PFSK-1 (cell line): ENCODE measurements at regions not wholly inside any gene's neighbourhood (a gene's known extent, or its start where the extent isn't known, plus 50 kb on each side); places are given as distances from the start of the nearest gene placed in this dataset.

Experiments used
- FOXP2 ChIP-seq: optimal IDR thresholded peaks from 2 replicates; pipeline ENCODE3; 2011; ENCODE audit warnings: borderline replicate concordance, control low read depth, inconsistent platforms; ENCODE audit not compliant: insufficient read depth; ENCODE audit errors: extremely low read length, extremely low read depth
- POLR2AphosphoS5 ChIP-seq: IDR thresholded peaks from 2 replicates; pipeline ENCODE4 v1.6.1; 2012; ENCODE audit warnings: low read depth, mild to moderate bottlenecking, control low read depth, low read length, moderate library complexity
- SIN3A ChIP-seq: IDR thresholded peaks from 2 replicates; pipeline ENCODE4 v1.6.1; 2012; ENCODE audit warnings: mild to moderate bottlenecking, low read length, moderate library complexity, borderline replicate concordance; ENCODE audit not compliant: insufficient read depth
- TAF1 ChIP-seq: IDR thresholded peaks from 2 replicates; pipeline ENCODE4 v1.6.1; 2012; ENCODE audit warnings: low read length, control low read depth, borderline replicate concordance; ENCODE audit not compliant: insufficient read depth
- TF ChIP-seq, protein P1 (sequence below), 2 experiments: IDR thresholded peaks; 2 replicates each; pipeline versions ENCODE4 v1.6.1 to v1.8.0; 2011 to 2012; ENCODE audit warnings: low read depth in 2 of 2, low read length in 2 of 2, control low read depth in 1 of 2, inconsistent platforms in 1 of 2, mild to moderate bottlenecking in 1 of 2, moderate library complexity in 1 of 2; ENCODE audit not compliant: insufficient read depth in 1 of 2

- TF ChIP-seq POLR2AphosphoS5, result no peak
- TF ChIP-seq TAF1, result no peak
- no peak for TF ChIP-seq FOXP2
- no peak for TF ChIP-seq SIN3A
- TF ChIP-seq, protein P1, sequence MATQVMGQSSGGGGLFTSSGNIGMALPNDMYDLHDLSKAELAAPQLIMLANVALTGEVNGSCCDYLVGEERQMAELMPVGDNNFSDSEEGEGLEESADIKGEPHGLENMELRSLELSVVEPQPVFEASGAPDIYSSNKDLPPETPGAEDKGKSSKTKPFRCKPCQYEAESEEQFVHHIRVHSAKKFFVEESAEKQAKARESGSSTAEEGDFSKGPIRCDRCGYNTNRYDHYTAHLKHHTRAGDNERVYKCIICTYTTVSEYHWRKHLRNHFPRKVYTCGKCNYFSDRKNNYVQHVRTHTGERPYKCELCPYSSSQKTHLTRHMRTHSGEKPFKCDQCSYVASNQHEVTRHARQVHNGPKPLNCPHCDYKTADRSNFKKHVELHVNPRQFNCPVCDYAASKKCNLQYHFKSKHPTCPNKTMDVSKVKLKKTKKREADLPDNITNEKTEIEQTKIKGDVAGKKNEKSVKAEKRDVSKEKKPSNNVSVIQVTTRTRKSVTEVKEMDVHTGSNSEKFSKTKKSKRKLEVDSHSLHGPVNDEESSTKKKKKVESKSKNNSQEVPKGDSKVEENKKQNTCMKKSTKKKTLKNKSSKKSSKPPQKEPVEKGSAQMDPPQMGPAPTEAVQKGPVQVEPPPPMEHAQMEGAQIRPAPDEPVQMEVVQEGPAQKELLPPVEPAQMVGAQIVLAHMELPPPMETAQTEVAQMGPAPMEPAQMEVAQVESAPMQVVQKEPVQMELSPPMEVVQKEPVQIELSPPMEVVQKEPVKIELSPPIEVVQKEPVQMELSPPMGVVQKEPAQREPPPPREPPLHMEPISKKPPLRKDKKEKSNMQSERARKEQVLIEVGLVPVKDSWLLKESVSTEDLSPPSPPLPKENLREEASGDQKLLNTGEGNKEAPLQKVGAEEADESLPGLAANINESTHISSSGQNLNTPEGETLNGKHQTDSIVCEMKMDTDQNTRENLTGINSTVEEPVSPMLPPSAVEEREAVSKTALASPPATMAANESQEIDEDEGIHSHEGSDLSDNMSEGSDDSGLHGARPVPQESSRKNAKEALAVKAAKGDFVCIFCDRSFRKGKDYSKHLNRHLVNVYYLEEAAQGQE (IDR thresholded peaks at IDR 0.05; ENCODE audit: insufficient read depth in 1 of 2, low read depth in 2 of 2, low read length in 2 of 2), result no peak
These were observed 317.9 kb upstream of the DIPK2B start for GRCh38 chrX:45518552-45518951.

DNA sequence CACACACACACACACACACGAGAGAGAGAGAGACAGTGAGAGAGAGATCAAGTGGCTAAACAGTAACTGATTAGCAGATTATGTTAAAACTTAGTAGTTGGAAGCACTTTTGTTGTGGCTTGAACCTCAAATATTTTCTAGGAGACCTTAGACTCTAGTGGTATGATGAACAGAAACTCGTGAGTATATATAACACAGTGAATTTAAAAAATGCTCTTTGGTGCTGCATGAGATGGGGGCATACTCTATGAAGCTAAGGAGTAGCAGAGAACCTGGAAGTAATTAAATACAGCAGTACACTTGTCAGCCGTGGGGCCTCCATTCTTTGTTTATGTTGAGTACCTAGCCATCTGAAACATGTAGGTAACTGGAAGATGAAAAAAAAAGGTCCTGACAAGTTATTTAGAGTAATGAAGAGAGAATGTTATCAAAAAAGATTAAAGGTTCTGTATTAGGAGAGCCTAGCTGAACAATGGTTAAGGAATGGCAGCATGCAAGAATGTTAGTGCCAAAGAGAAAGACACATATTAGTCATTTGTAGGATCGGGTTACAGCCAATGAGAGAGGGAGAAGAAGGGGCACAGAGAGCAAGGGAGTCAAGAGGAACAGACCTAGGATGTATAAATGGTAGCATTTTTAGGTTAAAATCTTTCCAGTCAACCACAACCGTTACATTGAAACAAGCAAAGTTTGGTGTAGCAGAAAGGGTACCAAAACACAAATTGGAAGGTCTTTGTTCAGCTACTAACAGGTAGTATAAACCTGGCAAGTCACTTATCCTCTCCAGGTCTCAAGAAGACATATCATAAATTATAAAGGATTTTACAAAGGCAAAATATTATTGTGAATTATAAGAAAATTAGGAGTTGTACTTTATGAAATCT lies 316.7 kb upstream of the DIPK2B start:
- TF ChIP-seq SIN3A (no peak), FOXP2 (no peak), POLR2AphosphoS5 (no peak), TAF1 (no peak)
- TF ChIP-seq, protein P1 (IDR thresholded peaks at IDR 0.05; ENCODE audit: insufficient read depth in 1 of 2, low read depth in 2 of 2, low read length in 2 of 2), result no peak

- TF ChIP-seq TAF1 (no peak), FOXP2 (no peak), SIN3A (no peak), POLR2AphosphoS5 (no peak)
- TF ChIP-seq, protein P1 (IDR thresholded peaks at IDR 0.05; ENCODE audit: insufficient read depth in 1 of 2, low read depth in 2 of 2, low read length in 2 of 2), result no peak
These were observed 314.9 kb upstream of the DIPK2B start for GRCh38 chrX:45515262-45516215.

DNA sequence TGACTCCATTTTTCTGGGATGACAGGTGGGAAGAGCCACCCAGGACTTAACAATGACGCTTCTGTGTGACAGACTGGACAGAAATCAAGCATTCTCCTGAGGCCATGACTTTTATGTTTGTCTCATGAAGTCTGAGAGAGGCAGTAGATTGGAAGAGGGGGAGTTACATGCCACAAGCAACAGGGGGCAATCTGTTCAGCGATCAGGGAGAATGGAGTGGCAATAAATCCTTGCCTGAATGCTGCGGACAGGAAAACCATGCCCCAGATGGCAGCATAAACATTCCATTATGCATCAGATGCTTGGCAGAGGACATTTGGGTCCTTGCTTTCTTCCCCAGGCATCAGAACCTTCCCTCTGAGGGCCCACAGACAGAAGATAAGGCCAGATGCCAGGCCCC lies 312.4 kb upstream of the DIPK2B start:
- no peak for TF ChIP-seq SIN3A
- TF ChIP-seq, protein P1 (IDR thresholded peaks at IDR 0.05; ENCODE audit: insufficient read depth in 1 of 2, low read depth in 2 of 2, low read length in 2 of 2), result no peak
- no peak for TF ChIP-seq TAF1
- TF ChIP-seq FOXP2, result no peak
- no peak for TF ChIP-seq POLR2AphosphoS5
